SW 1271 (cell line): ENCODE measurements at regions not wholly inside any gene's neighbourhood (a gene's known extent, or its start where the extent isn't known, plus 50 kb on each side); places are given as distances from the start of the nearest gene placed in this dataset.
"Not testable (repeated sequence)": the region's sequence is repeated elsewhere in the genome, so short reads cannot be mapped to it uniquely, and the experiment has no call there.

Experiments
- DNase-seq, 2 experiments: peaks; one replicate each; lab custom pipeline; 2025; lab: John Stamatoyannopoulos, UW

GRCh38 chr7:5121256-5121655 is 68.8 kb upstream of the WIPI2 start:
- not testable (repeated sequence) for DNase-seq

- not testable (repeated sequence) for DNase-seq
Observed at GRCh38 chr7:5131238-5131637, 58.8 kb upstream of the WIPI2 start.

GRCh38 chr7:5132539-5132938 is 57.5 kb upstream of the WIPI2 start:
- DNase-seq, result no peak

GRCh38 chr7:5139998-5140397 is 50.0 kb upstream of the WIPI2 start:
- DNase-seq, result peak in 1 of 2 experiments; percentile 46
